ENCODE measurements at regions not wholly inside any gene's neighbourhood (a gene's known extent, or its start where the extent isn't known, plus 50 kb on each side); places are given as distances from the start of the nearest gene placed in this dataset.
"Not testable (repeated sequence)": the region's sequence is repeated elsewhere in the genome, so short reads cannot be mapped to it uniquely, and the experiment has no call there.

DNA sequence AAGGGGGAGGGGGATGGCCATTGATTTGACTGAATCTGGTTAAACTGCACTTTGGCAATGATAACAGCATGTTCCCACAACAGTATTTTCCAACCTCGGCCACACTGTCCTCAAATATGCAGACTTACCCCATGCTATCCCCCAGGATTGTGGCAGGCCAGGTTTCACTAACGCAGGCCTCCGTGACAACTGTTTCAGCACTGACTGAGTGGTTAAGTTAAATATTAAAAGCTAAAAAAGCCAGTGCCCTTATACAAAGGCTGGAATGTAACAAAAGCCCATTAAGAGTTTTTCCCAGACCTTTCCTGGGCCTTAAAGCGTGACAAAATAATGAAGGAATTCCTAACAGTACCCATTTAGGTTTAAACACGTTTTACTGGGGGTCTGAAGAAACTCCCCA lies 202.9 kb downstream of the USP25 start:
- no peak for DNase-seq

GRCh38 chr21:15935530-15935929 lies 205.7 kb downstream of the USP25 start:
- no peak for DNase-seq

DNA sequence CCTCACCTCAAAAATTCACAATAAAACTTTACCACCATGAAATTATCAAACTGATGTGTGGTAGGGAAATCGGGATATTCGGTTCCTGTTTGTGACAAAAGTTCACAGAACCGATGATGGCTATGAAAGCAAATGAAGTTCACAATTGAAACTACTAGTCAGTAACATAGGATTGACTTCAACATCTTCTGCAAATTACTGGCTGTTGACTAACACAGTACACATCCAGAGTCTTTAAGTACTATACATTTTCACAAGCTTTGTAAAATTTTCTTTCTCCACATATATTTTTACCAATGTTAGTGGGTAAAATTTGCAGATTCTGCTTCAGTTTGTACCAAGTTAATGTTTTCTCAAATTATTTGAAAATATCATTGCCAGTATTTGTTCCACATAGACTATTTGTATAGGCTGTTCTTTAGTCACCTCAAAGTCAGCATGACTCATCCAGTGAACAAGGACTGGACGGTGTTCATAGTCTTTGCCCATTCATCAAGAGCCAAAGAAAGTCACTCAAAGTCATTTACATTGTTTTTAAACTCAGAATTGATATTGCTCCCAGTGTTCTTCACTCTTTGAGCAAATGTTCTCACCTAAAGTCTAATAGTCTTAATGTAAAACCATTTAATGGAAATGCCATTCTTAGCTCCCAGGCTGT lies 213.4 kb downstream of the USP25 start:
- no peak for DNase-seq

GRCh38 chr21:15947677-15948076 lies 217.9 kb downstream of the USP25 start:
- no peak for DNase-seq

- DNase-seq, result no peak
Observed at GRCh38 chr21:15953551-15954116, 223.9 kb downstream of the USP25 start.

DNA sequence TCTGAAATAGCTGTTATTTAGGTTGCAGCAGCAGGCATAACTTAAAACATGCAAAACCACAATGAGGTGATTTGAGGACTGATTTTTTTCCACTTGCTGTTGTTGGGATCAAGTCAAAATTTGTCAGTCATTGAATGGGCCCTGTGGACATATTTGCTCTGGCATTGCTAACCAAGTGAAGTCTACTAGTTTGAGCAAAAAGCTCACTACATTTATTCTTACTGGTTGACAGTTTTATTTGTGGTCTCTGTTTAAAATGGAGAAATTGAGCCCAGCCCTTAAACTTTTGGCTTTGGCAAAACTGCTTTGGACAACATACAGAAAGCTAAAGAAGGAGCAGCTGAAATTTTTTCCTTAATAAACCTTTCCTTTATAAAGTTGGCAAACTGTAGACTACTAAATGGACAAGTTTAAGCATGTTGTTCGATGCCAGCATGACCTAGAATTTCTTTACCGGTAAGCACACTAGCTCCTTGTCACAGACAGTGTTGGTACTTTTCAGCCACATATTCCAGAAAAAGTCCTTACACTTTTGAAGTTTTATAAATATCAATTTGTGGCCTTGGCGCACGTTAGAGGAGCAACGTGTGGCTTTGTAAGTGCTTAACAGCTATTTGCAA lies 234.6 kb downstream of the USP25 start:
- no peak for DNase-seq

- DNase-seq, result no peak
Observed at GRCh38 chr21:15966231-15966630, 236.4 kb downstream of the USP25 start.

- DNase-seq, result no peak
Observed at GRCh38 chr21:15966651-15967050, 236.9 kb downstream of the USP25 start.

DNA sequence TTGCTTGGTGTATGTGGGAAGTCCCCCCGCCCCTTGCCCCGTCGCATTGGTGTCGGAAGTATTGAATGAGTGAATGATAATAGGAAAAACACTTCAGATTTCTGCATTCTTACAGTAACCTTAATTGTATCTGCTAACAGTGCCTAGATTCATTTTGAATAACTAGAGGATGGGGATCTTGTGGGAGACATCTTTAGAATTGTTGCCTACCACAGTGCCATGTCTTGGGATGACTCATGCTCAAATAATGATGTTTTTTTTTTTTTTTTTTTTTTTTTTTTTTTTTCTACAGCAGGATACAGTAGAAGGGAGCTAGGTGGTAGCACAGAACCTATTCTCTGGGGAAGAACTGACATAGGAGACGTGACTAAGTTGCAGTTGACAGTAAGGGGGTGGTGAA lies 237.9 kb downstream of the USP25 start:
- DNase-seq, result no peak

DNA sequence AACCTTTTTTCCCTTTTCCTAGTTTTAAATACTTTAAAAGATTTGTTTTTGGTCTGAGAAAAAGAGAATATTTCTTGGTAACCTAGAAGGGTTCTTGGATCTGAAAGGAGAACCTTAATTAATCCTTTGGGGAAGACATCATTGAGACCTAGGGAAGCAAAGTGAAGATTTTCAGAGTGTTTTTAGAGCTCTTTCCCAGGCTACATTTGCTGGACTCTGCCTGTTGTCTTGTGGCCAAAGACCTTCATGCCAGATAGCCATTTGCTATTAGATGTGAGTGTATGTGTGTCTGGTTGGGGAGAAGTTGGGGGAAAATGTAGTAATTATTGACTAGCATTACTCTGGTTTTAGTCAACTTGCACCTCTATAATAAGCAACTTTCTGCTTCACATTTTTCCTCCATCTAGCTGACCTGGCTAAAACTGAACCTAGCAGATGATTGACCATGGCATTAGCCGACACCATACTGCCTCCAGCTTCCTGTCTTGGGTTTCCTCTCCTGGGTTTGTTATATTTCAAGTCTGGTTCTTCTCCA lies 239.1 kb downstream of the USP25 start:
- no peak for DNase-seq

- no peak for DNase-seq
Observed at GRCh38 chr21:15976807-15977206, 247.0 kb downstream of the USP25 start.

- no peak for DNase-seq
Observed at GRCh38 chr21:15978215-15978738, 248.5 kb downstream of the USP25 start.

DNA sequence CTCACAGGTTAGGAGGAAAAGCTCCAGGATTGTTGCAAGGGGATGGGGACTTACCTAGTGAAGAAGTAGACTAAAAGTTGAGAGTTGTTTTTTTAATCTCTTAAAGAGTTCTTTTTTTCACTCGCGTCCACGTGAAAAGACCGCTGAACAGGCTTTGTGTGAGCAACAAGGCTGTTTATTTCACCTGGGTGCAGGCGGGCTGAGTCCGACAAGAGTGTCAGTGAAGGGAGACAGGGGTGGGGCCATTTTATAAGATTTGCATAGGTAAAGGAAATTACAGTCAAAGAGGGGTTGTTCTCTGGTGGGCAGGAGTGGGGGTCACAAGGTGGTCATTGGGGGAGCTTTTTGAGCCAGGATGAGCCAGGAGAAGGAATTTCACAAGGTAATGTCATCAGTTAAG lies 249.7 kb downstream of the USP25 start:
- not testable (repeated sequence) for DNase-seq

DNA sequence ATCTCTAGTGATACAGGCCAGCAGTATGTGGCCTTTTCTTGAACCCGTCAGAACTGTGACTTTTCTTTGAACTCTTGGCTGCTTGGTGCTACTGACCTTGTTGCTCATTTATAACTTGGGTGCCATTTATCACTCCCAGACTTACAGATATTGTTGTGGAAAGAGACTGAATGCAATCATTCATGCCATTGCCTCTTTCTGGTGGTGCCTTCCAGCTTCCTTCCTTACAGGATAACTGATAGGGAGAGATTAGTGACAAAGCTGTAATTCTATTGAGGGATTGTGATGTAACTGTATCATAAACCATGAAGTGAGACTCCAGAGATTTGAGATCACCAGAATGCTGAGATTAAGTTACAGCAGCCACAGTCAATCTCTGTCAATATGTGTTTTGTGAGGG lies 256.5 kb downstream of the USP25 start:
- no peak for DNase-seq

GRCh38 chr21:15992171-15992570 lies 262.4 kb downstream of the USP25 start:
- DNase-seq, result no peak

DNA sequence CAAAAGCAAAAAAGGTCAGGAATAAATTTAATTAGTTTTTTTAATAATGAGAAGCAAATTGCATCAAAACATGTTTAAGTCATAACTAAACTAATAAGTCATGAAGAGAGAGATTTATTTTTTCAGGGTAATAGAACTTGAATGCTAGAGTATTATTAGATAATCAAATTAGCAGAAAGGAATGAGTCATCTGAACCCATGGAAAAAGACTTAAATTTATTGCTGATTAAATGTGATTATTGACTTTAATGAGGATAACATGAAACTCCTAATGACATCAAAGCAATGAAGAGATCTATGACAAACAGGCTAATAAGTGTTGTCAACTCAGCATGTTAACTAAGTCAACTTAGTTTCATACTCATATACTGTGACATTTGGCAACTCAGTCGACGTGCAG lies 264.2 kb downstream of the USP25 start:
- no peak for DNase-seq

DNA sequence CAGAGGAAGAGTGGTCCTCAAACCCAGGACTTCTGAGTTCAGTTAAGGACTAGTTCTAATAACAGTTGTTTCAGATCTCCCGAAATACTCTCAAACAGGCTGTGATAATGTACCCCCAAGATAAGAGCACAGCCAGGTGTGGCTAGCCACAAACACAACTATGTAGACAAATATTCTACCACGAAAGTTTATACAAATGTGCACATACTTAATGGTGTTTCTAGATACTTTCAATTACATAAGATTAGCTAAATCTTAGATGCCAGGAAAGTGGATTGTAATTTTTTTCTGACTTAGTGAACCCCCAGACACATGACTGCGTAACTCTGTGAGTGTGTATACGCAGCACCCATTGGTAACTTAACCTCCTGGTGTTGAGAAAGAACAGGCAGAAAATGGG lies 270.0 kb downstream of the USP25 start:
- DNase-seq, result no peak

DNA sequence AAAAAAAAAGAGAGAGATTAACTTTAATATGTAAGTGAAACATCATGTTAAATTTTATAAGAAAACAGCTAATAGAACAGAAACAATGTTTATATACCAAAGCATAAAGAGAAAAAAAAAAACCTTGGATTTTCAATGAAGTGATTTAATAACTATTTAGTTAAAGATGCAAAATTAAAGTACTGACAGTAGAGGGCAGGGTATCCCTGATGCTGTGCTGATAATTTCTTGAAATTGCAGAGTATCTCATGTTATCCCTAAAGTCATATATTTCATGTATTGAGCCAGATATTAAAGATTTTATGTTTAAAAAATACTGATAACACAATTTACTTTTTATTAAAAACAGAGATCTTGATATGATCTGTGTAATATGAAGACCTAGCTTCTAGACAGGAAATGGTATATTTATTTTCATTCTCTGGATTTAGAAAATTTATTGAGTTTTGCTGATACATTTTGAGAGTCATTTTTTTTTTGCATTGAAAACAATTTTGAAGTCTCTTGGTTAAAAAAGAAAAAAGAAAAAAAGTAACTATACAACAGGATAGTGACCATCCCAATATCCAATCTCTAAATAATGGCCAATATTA lies 273.2 kb downstream of the USP25 start:
- DNase-seq, result peak; percentile 40

DNA sequence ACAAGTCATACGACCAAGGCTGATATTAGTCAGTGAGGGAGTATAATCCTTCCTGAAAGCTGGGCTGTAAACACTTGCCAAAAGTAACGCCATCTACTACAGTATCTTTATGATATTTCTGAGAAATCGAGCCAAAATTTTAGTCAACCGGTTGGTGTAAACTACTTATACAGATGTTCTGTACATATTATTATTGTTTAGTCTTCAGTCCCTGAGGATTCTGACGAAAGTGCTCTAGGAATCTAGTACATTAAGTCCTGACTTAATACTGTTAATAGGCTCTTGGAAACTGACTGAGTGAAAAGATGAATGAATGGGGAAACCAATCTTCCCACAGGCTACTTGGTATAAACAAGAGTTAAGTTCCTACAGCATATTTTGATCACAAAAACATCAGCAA lies 274.3 kb downstream of the USP25 start:
- DNase-seq, result peak; percentile 65

DNA sequence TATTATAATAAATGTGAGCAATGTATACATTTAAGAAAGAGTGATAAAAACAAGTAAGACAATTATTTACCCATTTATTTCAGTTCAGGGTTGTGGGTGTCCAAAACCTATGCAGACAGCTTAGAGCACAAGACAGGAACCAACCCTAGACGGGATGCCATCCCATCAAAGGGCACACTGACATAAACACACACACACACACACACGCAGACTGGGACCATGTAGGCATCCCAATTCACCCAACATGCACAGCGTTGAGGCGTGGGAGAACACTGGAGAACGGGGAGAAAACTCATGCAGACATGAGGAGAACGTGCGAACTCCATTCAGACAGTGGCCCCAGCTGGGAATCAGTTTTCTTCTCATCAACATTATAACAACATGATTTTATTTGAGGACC lies 274.7 kb downstream of the USP25 start:
- no peak for DNase-seq

- no peak for DNase-seq
Observed at GRCh38 chr21:16005996-16006395, 276.2 kb downstream of the USP25 start.

- DNase-seq, result no peak
Observed at GRCh38 chr21:16007943-16008342, 278.2 kb downstream of the USP25 start.

- no peak for DNase-seq
Observed at GRCh38 chr21:16011719-16012118, 281.9 kb downstream of the USP25 start.

Data from skin of body (tissue), 1 donor.